ENCODE measurements at regions not wholly inside any gene's neighbourhood (a gene's known extent, or its start where the extent isn't known, plus 50 kb on each side); places are given as distances from the start of the nearest gene placed in this dataset.

- Histone ChIP-seq H3K79me1 (ENCODE audit: low read depth, low read length) (no peaks in the 10 kb centered on the region), H3K79me2 (ENCODE audit: control insufficient read depth in 1 of 2, insufficient read depth in 2 of 2, low read length in 2 of 2) (no peaks in the 10 kb centered on the region), H3K4ac (replicated peaks; ENCODE audit: insufficient read length, low read depth, low read length) (no peak overlapping the region), H3K27me3 (replicated peaks in 1 of 4; ENCODE audit: control insufficient read depth in 3 of 4, extremely low read depth in 1 of 4, insufficient read depth in 3 of 4, low read length in 3 of 4) (no peaks in the 10 kb centered on the region), H3K9me3 (ENCODE audit: insufficient read depth in 2 of 2, low read depth in 1 of 2, low read length in 1 of 2) (no peaks in the 10 kb centered on the region), H2BK12ac (ENCODE audit: low read depth, low read length) (no peak overlapping the region), H4K8ac (ENCODE audit: extremely low read depth, insufficient read depth, low read length) (no peak overlapping the region), H2BK120ac (replicated peaks; ENCODE audit: low read depth, low read length) (no peak overlapping the region), H2BK5ac (ENCODE audit: low read depth, low read length) (no peak overlapping the region), H3K4me3 (ENCODE audit: extremely low read depth in 1 of 4, insufficient read depth in 2 of 4, low read depth in 3 of 4, low read length in 4 of 4) (no peak overlapping the region), H3K27ac (ENCODE audit: low read depth, low read length) (no peak overlapping the region), H3K18ac (ENCODE audit: extremely low read depth, low read length) (no peak overlapping the region), H2AK5ac (ENCODE audit: low read depth, low read length) (no peak overlapping the region), H2BK15ac (ENCODE audit: low read length) (no peak overlapping the region), H3K4me2 (ENCODE audit: insufficient read depth in 1 of 2, low read depth in 2 of 2, low read length in 2 of 2) (no peak overlapping the region), H3K14ac (ENCODE audit: insufficient read length) (no peak overlapping the region), H2AFZ (ENCODE audit: low read length) (no peak overlapping the region), H4K20me1 (replicated peaks in 1 of 2; ENCODE audit: control insufficient read depth in 1 of 2, insufficient read depth in 2 of 2, low read length in 2 of 2) (no peaks in the 10 kb centered on the region), H4K5ac (ENCODE audit: insufficient read length, low read depth, low read length) (no peak overlapping the region), H3K9ac (replicated peaks in 1 of 4; ENCODE audit: extremely low read depth in 1 of 4, low read depth in 3 of 4, low read length in 3 of 4) (no peak overlapping the region), H3K36me3 (ENCODE audit: control insufficient read depth in 2 of 4, insufficient read depth in 4 of 4, low read length in 3 of 4) (no peaks in the 10 kb centered on the region), H3K56ac (replicated peaks; ENCODE audit: insufficient read length, low read depth, low read length) (no peak overlapping the region), H3K4me1 (replicated peaks in 1 of 4; ENCODE audit: control insufficient read depth in 3 of 4, insufficient read depth in 4 of 4, low read length in 3 of 4) (no peaks in the 10 kb centered on the region; a peak in 2 of 7 replicates), H3K23ac (ENCODE audit: insufficient read length) (no peak overlapping the region), H3K23me2 (ENCODE audit: low read depth, low read length) (no peaks in the 10 kb centered on the region), H4K91ac (replicated peaks; ENCODE audit: insufficient read length, low read length) (no peak overlapping the region), H2BK20ac (ENCODE audit: low read length) (no peak overlapping the region)
- CTCF ChIA-PET (ENCODE audit: partially characterized antibody), result interaction anchor here (1.0 to 2.0 kb wide), 3 partner anchors 18 to 446 kb away, joined by 3 to 5 read pairs (median 3); no protein-coding TSS in a partner anchor
- no peak for DNase-seq (ENCODE audit: low read depth in 1 of 2, low spot score in 2 of 2)
- FAIRE-seq, result no peak
- POLR2A ChIA-PET (ENCODE audit: partially characterized antibody), result interaction anchor here (0.5 kb wide), 1 partner anchor 416 kb away, joined by 3 read pairs; no protein-coding TSS in a partner anchor
- WGBS, 2 experiments (ENCODE audit: extremely low coverage in 1 of 2, insufficient coverage in 1 of 2, insufficient read length in 1 of 2, insufficient replicate concordance in 2 of 2, low coverage in 1 of 2, low lambda C conversion rate in 2 of 2, missing lambda C conversion rate in 1 of 2), result 84% methylated on average over 5 of the region's 5 CpGs; no CpG with 5 or more reads in 1 of the 2 experiments
- no peak for TF ChIP-seq ATF3 (IDR thresholded peaks at IDR 0.05; ENCODE audit: insufficient read depth, low read depth, low read length)
- no peak for TF ChIP-seq NANOG (IDR thresholded peaks at IDR 0.05; ENCODE audit: insufficient read depth, low read depth, low read length, poor library complexity, severe bottlenecking)
- no peak for TF ChIP-seq KDM4A (IDR thresholded peaks at IDR 0.05; ENCODE audit: low read depth, low read length, severe bottlenecking)
- TF ChIP-seq SP2 (IDR thresholded peaks at IDR 0.05; ENCODE audit: low read length), result no peak
- no peak for TF ChIP-seq TAF1 (IDR thresholded peaks at IDR 0.05; ENCODE audit: low read depth, low read length)
- no peak for TF ChIP-seq RNF2 (IDR thresholded peaks at IDR 0.05; ENCODE audit: borderline replicate concordance, low read depth, low read length, missing control alignments, poor library complexity, severe bottlenecking)
- no peak for TF ChIP-seq RFX5 (IDR thresholded peaks at IDR 0.05; ENCODE audit: borderline replicate concordance, low read depth, low read length)
- no peak for TF ChIP-seq TCF12 (IDR thresholded peaks at IDR 0.05; ENCODE audit: low read depth, low read length)
Observed at GRCh38 chr14:51334566-51334965, 94.5 kb downstream of the TMX1 start.

Data from H1 (cell line).